GM19238 (cell line): ENCODE measurements at regions not wholly inside any gene's neighbourhood (a gene's known extent, or its start where the extent isn't known, plus 50 kb on each side); places are given as distances from the start of the nearest gene placed in this dataset.

ENCODE experiments used
- DNase-seq: peaks from one replicate; pipeline ENCODE4 v3.0.0; 2011; ENCODE audit warnings: low spot score; ENCODE audit not compliant: insufficient read length

- DNase-seq = peak; percentile 49
Observed at GRCh38 chr6:15023448-15023847, 222.4 kb upstream of the JARID2 start.

- no peak for DNase-seq
Observed at GRCh38 chr6:15025446-15025845, 220.4 kb upstream of the JARID2 start.

- no peak for DNase-seq
Observed at GRCh38 chr6:15026832-15027231, 219.0 kb upstream of the JARID2 start.

GRCh38 chr6:15027472-15027871 lies 218.4 kb upstream of the JARID2 start:
- DNase-seq = no peak

- DNase-seq = no peak
Observed at GRCh38 chr6:15032015-15032414, 213.9 kb upstream of the JARID2 start.

- no peak for DNase-seq
Observed at GRCh38 chr6:15033850-15034203, 212.0 kb upstream of the JARID2 start.

- DNase-seq = no peak
Observed at GRCh38 chr6:15036690-15037245, 209.1 kb upstream of the JARID2 start.

GRCh38 chr6:15037253-15037652 lies 208.6 kb upstream of the JARID2 start:
- no peak for DNase-seq

GRCh38 chr6:15038013-15038791 lies 207.7 kb upstream of the JARID2 start:
- DNase-seq = no peak

- no peak for DNase-seq
Observed at GRCh38 chr6:15039136-15039535, 206.7 kb upstream of the JARID2 start.

- DNase-seq = no peak
Observed at GRCh38 chr6:15042938-15043337, 202.9 kb upstream of the JARID2 start.

- no peak for DNase-seq
Observed at GRCh38 chr6:15044146-15044882, 201.6 kb upstream of the JARID2 start.

GRCh38 chr6:15044948-15045347 lies 200.9 kb upstream of the JARID2 start:
- DNase-seq = no peak

GRCh38 chr6:15046751-15047150 lies 199.1 kb upstream of the JARID2 start:
- DNase-seq = no peak

- DNase-seq = no peak
Observed at GRCh38 chr6:15048367-15048766, 197.5 kb upstream of the JARID2 start.

- no peak for DNase-seq
Observed at GRCh38 chr6:15058200-15059061, 187.4 kb upstream of the JARID2 start.

GRCh38 chr6:15061180-15061641 lies 184.7 kb upstream of the JARID2 start:
- no peak for DNase-seq

- no peak for DNase-seq
Observed at GRCh38 chr6:15061908-15062515, 183.9 kb upstream of the JARID2 start.

GRCh38 chr6:15062516-15063252 lies 183.2 kb upstream of the JARID2 start:
- DNase-seq = no peak

GRCh38 chr6:15063253-15063853 lies 182.5 kb upstream of the JARID2 start:
- no peak for DNase-seq
